H1 (cell line): ENCODE measurements at regions not wholly inside any gene's neighbourhood (a gene's known extent, or its start where the extent isn't known, plus 50 kb on each side); places are given as distances from the start of the nearest gene placed in this dataset.

Source experiments
- BACH1 ChIP-seq: IDR thresholded peaks from 2 replicates; pipeline ENCODE4 v1.6.1; 2012; ENCODE audit warnings: low read length, improper control_type of control experiment
- CHD1 ChIP-seq: IDR thresholded peaks from 2 replicates; pipeline ENCODE4 v1.6.1; 2012; ENCODE audit warnings: low read depth, low read length, improper control_type of control experiment
- CHD7 ChIP-seq: fragments of 300-600 bp; sonication (generic); IDR thresholded peaks from 2 replicates; pipeline ENCODE4 v1.7.1; 2012; ENCODE audit warnings: low read length, moderate library complexity, mild to moderate bottlenecking, inconsistent platforms; ENCODE audit not compliant: insufficient replicate concordance
- EP300 ChIP-seq, 2 experiments: IDR thresholded peaks; 1 replicate in 1 of 2; 2 replicates in 1 of 2; pipeline ENCODE4 v1.6.1; 2011 to 2012; ENCODE audit warnings: low read depth in 2 of 2, low read length in 2 of 2, mild to moderate bottlenecking in 2 of 2, borderline replicate concordance in 1 of 2, inconsistent platforms in 1 of 2, moderate library complexity in 1 of 2
- NANOG ChIP-seq: IDR thresholded peaks from 2 replicates; pipeline ENCODE4 v1.6.1; 2011; ENCODE audit warnings: low read length, low read depth, mild to moderate bottlenecking, inconsistent platforms; ENCODE audit not compliant: insufficient read depth, poor library complexity, severe bottlenecking
- RXRA ChIP-seq: IDR thresholded peaks from 2 replicates; pipeline ENCODE4 v1.6.1; 2011; ENCODE audit warnings: low read depth, mild to moderate bottlenecking, low read length, moderate library complexity; ENCODE audit not compliant: insufficient read depth
- SRF ChIP-seq: IDR thresholded peaks from 2 replicates; pipeline ENCODE4 v1.6.1; 2011; ENCODE audit warnings: mild to moderate bottlenecking, low read depth, low read length, moderate library complexity
- SUZ12 ChIP-seq: fragments of 200-600 bp; sonication (generic); IDR thresholded peaks from 2 replicates; pipeline ENCODE4 v1.6.1; 2012; ENCODE audit warnings: mild to moderate bottlenecking, inconsistent platforms, low read length, moderate library complexity, mixed read lengths
- TBP ChIP-seq: IDR thresholded peaks from 2 replicates; pipeline ENCODE4 v1.6.1; 2011; ENCODE audit warnings: low read depth, low read length, improper control_type of control experiment
- TCF12 ChIP-seq: IDR thresholded peaks from 2 replicates; pipeline ENCODE4 v1.6.1; 2011; ENCODE audit warnings: low read depth, mild to moderate bottlenecking, low read length

GRCh38 chr3:5505163-5505562 is 317.7 kb downstream of the EDEM1 start (continued):
- TF ChIP-seq CHD7, result no peak
- no peak for TF ChIP-seq RXRA
- no peak for TF ChIP-seq EP300 (IDR thresholded peaks at IDR 0.05; ENCODE audit: borderline replicate concordance in 1 of 2, low read depth in 2 of 2, low read length in 2 of 2)
- no peak for TF ChIP-seq BACH1
- no peak for TF ChIP-seq TBP
- TF ChIP-seq SUZ12, result no peak
- TF ChIP-seq CHD1, result no peak
- no peak for TF ChIP-seq TCF12
- no peak for TF ChIP-seq NANOG
- TF ChIP-seq SRF, result no peak
